GM03348 (cell line): ENCODE measurements at regions not wholly inside any gene's neighbourhood (a gene's known extent, or its start where the extent isn't known, plus 50 kb on each side); places are given as distances from the start of the nearest gene placed in this dataset.
"Not testable (repeated sequence)": the region's sequence is repeated elsewhere in the genome, so short reads cannot be mapped to it uniquely, and the experiment has no call there.

ENCODE experiments used
- DNase-seq: peaks from one replicate; pipeline ENCODE4 v3.0.0; 2012; ENCODE audit warnings: low spot score

GRCh38 chr4:10388146-10388545 is 69.1 kb downstream of the ZNF518B start:
- not testable (repeated sequence) for DNase-seq

- DNase-seq, result no peak
These were observed 71.2 kb downstream of the ZNF518B start for GRCh38 chr4:10385994-10386394.

- no peak for DNase-seq
These were observed 72.3 kb downstream of the ZNF518B start for GRCh38 chr4:10384974-10385373.

GRCh38 chr4:10383417-10383816 is 73.8 kb downstream of the ZNF518B start:
- no peak for DNase-seq

- not testable (repeated sequence) for DNase-seq
These were observed 75.1 kb downstream of the ZNF518B start for GRCh38 chr4:10382171-10382570.

- no peak for DNase-seq
These were observed 76.1 kb downstream of the ZNF518B start for GRCh38 chr4:10381146-10381545.

- DNase-seq, result no peak
These were observed 76.5 kb downstream of the ZNF518B start for GRCh38 chr4:10380735-10381134.

- DNase-seq, result peak; percentile 42
These were observed 85.3 kb downstream of the ZNF518B start for GRCh38 chr4:10371869-10372471.

- DNase-seq, result no peak
These were observed 86.1 kb downstream of the ZNF518B start for GRCh38 chr4:10371121-10371520.

GRCh38 chr4:10369517-10369916 is 87.7 kb downstream of the ZNF518B start:
- no peak for DNase-seq

GRCh38 chr4:10366628-10367027 is 90.6 kb downstream of the ZNF518B start:
- DNase-seq, result no peak

- DNase-seq, result no peak
These were observed 93.0 kb downstream of the ZNF518B start for GRCh38 chr4:10364194-10364593.

- DNase-seq, result no peak
These were observed 102.5 kb downstream of the ZNF518B start for GRCh38 chr4:10354746-10355145.

GRCh38 chr4:10354225-10354624 is 103.0 kb downstream of the ZNF518B start:
- no peak for DNase-seq

GRCh38 chr4:10353110-10353509 is 104.1 kb downstream of the ZNF518B start:
- DNase-seq, result no peak

GRCh38 chr4:10348241-10348640 is 109.0 kb downstream of the ZNF518B start:
- DNase-seq, result no peak

GRCh38 chr4:10347815-10348214 is 109.4 kb downstream of the ZNF518B start:
- DNase-seq, result no peak

GRCh38 chr4:10347281-10347795 is 109.9 kb downstream of the ZNF518B start:
- DNase-seq, result no peak

GRCh38 chr4:10346023-10346422 is 111.2 kb downstream of the ZNF518B start:
- DNase-seq, result peak; percentile 42

GRCh38 chr4:10345381-10345784 is 111.8 kb downstream of the ZNF518B start:
- DNase-seq, result no peak

GRCh38 chr4:10344824-10345223 is 112.4 kb downstream of the ZNF518B start:
- no peak for DNase-seq

GRCh38 chr4:10343656-10344055 is 113.6 kb downstream of the ZNF518B start:
- no peak for DNase-seq

- DNase-seq, result no peak
These were observed 114.4 kb downstream of the ZNF518B start for GRCh38 chr4:10342866-10343265.

- peak; percentile 44 for DNase-seq
These were observed 120.8 kb downstream of the ZNF518B start for GRCh38 chr4:10336471-10336870.
